ENCODE measurements at regions not wholly inside any gene's neighbourhood (a gene's known extent, or its start where the extent isn't known, plus 50 kb on each side); places are given as distances from the start of the nearest gene placed in this dataset.

GRCh38 chr1:185468626-185469025 is 151.6 kb upstream of the IVNS1ABP start:
- TF ChIP-seq CTCF (IDR thresholded peaks at IDR 0.05; ENCODE audit: low read length): no peak
- TF ChIP-seq EZH2 (optimal IDR thresholded peaks at IDR 0.05; ENCODE audit: low read depth, low read length): no peak
- no peak for TF ChIP-seq EZH2phosphoT487 (IDR thresholded peaks at IDR 0.05; ENCODE audit: low read length)
